ENCODE measurements at regions not wholly inside any gene's neighbourhood (a gene's known extent, or its start where the extent isn't known, plus 50 kb on each side); places are given as distances from the start of the nearest gene placed in this dataset.
"Not testable (repeated sequence)": the region's sequence is repeated elsewhere in the genome, so short reads cannot be mapped to it uniquely, and the experiment has no call there.

- DNase-seq, result no peak
Measured at GRCh38 chr2:4049463-4049862, 346.1 kb downstream of the DCDC2C start.

- peak; percentile 10 for DNase-seq
Measured at GRCh38 chr2:4053769-4054493, 350.6 kb downstream of the DCDC2C start.

DNA sequence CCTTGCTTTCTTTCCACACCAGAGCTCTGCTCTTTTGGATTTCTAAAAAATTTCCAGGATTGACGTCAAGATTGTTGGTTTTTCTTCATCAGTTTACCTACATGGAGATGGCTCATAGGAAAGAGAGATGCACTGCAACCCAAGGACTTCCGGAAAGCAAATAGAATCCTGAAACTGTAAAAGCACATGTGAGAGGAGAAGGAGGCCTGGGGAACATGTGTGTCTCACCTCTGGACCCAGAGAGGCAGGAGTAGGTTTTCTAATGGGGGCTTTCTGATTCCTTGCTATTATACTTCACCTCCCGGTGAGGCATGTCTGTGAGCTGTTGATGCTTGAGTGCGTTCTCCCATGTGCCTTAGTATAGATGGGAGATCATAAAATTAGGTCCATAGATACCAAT lies 362.8 kb downstream of the DCDC2C start:
- no peak for DNase-seq

DNA sequence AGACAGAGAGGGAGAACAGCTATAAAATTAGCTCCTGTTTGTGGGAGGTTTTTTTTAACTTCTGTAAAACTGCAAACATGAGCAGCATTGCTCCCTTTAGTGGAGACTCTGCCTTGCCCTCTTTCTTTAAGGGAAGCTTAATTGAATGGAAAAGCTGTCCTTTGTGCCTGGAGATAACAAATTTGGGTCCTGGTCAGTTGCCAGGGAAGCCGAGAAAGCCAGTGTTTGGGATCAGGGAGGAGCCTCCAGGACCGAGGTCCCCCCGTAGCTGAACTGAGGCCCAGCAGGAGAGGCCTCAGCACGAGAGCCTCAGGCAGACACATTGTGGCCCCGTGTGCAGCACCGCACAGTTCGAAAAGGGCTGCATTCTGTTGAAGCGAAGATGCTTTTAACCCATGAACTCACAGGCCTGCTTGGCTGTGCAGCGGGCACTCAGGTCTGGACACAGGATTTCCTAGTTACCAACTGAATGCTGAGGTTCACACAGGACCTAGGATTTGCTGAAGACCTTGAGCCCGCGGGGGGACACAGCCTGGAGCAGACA lies 369.7 kb downstream of the DCDC2C start:
- no peak for DNase-seq

GRCh38 chr2:4077017-4077416 lies 373.6 kb downstream of the DCDC2C start:
- DNase-seq, result no peak

- DNase-seq, result no peak
Measured at GRCh38 chr2:4085186-4085585, 381.8 kb downstream of the DCDC2C start.

GRCh38 chr2:4090668-4091630 lies 387.6 kb downstream of the DCDC2C start:
- no peak for DNase-seq

DNA sequence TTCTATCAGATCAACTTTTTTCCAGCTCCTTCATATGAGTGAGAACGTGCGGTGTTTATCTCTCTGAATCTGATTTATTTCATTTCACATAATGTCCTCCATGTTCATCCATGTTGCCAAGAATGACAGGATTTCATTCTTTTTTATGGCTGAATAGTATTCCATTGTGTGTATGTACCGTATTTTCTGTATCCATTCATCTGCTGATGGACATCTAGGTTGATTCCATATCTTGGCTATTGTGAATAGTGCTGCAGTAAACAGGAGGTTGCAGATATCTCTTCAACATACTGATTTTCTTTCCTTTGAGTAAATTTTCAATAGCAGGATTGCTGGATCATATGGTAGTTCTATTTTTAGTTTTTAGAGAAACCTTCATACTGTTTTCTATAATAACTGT lies 388.5 kb downstream of the DCDC2C start:
- no peak for DNase-seq

DNA sequence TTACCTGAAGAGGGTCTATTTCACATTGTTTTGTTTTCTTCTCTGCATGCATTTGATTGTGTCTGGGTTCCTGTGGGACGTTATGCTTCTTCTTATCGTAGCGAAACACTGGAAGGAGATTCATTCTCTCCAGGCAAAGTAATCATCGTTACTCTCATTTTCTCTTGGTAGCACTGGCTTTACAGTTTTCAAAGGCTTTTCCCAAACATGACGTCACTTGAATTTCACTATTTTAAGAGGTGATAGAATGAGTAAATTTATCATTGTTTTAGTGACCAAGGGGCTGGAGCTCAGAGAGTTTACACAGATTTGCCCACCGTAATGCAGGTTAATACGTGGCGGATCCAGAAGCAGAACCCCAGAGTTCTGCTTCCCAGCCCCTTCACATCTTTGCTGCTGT lies 391.4 kb downstream of the DCDC2C start:
- no peak for DNase-seq

DNA sequence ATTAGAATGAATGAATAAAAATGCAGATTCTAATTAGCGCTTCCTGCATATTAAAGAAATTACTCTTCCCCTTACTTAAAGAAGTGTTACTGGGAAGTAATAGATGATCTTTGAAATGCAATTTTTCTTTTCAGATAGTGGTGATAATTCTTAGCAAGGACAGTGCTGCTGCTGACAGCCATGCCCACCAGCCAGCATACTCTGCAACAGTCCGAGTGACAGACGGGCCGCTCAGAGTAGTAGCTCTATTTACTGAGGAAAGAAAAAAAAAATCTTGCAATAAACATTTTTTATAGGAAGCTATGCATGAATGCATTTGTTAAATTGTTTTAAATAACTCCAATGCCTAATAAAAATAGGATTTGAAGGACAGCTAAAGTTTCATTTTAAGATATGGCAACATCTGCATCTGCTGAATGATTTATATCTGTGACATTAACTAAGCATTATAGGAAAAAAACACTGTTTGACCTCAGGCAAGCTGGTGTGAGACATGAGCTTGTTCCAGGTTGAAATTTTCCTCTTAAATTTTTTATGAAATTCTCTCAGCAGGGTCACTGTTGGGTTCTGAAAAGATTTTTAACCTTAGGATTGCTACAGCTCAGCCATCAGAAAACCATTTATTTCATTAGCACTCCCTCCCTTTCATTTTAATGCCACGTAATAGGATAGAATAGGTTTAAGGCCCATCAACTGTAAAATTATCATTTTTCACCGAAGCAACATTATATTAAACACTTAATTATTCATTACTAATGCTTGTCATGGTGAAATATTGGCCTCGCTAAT lies 393.8 kb downstream of the DCDC2C start:
- no peak for DNase-seq

- DNase-seq, result no peak
Measured at GRCh38 chr2:4098137-4098536, 394.8 kb downstream of the DCDC2C start.

DNA sequence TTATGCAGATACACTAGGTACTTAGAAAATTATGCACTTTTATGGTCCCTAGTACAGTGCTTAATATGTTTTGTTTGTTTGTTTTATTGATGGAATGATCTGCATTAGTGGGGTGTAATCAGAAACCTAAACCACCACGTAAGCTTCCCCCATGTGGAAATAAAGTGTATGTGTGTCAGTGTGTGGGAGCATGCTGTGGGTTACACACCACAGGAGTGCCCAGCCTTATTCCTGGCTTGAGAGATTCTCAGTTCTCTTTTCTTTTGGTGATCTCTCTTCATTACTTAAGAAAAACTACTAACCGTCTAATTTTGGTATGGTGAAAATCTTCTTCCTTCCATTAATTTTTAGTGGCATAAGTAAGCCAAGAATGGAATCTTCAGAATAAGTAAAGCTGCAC lies 398.6 kb downstream of the DCDC2C start:
- no peak for DNase-seq

GRCh38 chr2:4107179-4107578 lies 403.8 kb downstream of the DCDC2C start:
- DNase-seq, result no peak

GRCh38 chr2:4110273-4110672 lies 406.9 kb downstream of the DCDC2C start:
- no peak for DNase-seq

DNA sequence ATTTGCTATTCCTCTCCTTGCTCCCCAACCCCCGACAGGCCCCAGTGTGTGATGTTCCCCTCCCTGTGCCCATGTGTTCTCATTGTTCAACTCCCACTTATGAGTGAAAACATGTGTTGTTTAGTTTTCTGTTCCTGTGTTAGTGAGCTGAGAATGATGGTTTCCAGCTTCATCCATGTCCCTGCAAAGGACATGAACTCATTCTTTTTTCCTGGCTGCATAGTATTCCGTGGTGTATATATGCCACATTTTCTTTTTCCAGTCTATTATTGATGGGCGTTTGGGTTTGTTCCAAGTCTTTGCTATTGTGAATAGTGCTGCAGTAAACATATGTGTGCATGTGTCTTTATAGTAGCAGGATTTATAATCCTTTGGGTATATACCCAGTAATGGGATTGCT lies 412.1 kb downstream of the DCDC2C start:
- DNase-seq, result not testable (repeated sequence)

DNA sequence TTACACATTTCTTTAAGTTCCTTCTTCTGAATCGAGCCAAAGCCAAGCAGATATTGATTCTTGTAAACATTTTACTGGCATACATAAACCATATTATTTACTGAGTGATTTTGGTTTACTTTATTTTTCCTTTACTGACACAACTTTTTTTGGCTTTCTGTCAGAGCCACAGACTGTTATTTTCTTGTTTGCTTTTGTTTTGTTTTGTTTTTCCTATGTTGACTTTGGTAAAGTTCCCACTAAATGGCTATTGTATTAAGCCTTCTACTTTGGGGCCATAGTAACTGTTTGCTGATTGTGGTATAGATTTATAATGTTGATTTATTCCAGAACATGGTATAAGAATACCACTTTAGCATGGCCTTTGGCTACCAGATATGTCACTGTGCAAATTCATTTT lies 419.4 kb downstream of the DCDC2C start:
- no peak for DNase-seq

GRCh38 chr2:4130651-4131050 lies 427.3 kb downstream of the DCDC2C start:
- DNase-seq, result no peak

DNA sequence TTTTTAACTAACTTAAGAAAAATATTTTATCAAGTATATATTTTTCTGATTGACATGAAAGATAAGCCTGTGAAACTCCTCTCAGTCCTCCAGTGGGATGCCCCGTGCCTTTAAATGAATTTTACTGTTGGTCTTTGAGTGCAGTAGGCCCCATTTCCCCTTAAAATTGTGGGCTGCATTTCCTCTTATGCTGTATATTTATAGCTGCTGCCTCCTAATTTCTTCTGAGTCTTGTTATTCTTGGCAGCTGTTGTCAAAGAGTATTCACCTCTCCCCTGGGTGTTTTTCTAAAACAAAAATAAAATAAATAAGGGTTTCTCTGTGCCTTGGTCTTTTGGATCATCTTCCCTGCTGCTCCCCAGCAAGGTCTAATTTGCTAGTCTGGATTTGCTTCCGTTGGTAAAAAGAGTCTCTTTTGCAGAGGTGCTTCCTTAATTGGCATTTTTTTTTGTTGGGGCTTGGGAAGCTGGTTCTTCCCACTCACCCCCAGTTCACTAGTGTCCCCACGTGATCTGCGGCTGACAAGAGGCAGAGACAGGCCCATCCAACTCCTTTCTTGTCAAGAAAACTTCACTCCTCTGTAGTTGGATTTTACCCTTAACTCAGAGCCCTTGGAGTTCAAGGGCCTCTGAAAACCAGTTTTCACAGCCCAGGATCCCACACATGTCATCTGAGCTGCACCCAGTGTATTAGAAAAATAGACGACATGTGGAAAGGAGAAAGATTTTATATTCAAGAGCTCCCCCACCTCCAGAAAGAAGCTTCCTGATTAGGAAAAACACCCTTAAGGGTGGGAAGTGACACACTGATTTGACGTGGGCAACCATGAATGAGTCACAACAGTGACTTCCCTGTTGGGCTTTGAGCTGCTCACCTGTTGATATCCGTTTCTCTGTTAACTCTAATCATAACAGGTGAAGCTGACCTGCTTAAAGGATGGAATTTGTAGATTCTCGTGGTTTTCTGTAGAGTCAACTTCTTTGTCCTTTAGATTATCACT lies 431.5 kb downstream of the DCDC2C start:
- DNase-seq, result peak; percentile 6

DNA sequence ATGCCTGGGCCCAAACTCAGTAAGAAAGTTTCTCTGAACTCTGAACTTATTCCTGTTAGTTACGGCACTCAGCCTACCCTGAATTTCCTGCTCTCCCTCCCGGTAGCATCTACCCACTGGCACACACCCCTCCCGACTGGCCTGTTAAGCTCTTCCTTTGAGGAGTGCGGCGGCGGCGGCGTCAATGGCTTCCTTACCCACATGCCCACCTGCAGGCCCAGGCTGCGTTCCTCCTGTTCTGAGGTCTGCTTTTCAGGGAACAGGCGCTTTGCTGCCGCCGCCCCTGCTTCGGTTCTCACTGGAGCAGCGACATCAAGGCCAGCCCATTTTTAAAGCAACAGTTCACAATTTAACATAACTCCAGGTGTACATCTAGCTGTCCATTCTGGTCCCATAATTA lies 432.4 kb downstream of the DCDC2C start:
- DNase-seq, result no peak

GRCh38 chr2:4139316-4139715 lies 435.9 kb downstream of the DCDC2C start:
- no peak for DNase-seq

DNA sequence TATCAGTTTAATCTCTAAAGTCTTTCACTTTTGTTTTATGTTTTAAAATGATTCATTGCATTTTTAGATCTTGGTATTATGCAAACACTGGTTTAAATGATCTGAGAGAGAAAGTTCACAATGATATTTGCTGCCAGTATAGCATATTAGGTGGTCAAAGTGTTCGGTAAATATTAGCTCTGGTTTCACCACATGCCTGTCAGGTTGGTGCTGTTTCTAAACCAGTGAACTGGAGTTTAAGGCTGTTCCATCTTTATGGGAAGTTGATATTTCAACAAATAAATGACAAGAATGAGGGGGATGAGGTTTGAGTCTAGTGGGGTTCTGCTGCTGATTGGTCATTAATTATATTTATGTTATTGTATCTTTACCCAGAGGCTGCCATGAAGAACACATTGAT lies 436.4 kb downstream of the DCDC2C start:
- no peak for DNase-seq

Data from hematopoietic multipotent progenitor cell treated with erythropoietin and hydrocortisone succinate and interleukin-3 and kit ligand, for 4 days (in vitro differentiated cells).